ENCODE measurements at regions not wholly inside any gene's neighbourhood (a gene's known extent, or its start where the extent isn't known, plus 50 kb on each side); places are given as distances from the start of the nearest gene placed in this dataset.

GRCh38 chr1:82420584-82420983 is 619.9 kb downstream of the ADGRL2 start:
- no peak overlapping the region for H3K27ac ChIP-seq
- TF ChIP-seq CTCF (IDR thresholded peaks at IDR 0.05) (no peak), POLR2A (IDR thresholded peaks at IDR 0.05) (no peak)

GRCh38 chr1:82411605-82412004 is 610.9 kb downstream of the ADGRL2 start:
- Histone ChIP-seq H3K4me1 (no peaks in the 10 kb centered on the region), H3K4me3 (no peak overlapping the region), H3K36me3 (no peaks in the 10 kb centered on the region), H3K9me3 (no peaks in the 10 kb centered on the region), H3K27me3 (no peaks in the 10 kb centered on the region), H3K27ac (no peak overlapping the region)
- TF ChIP-seq POLR2A (IDR thresholded peaks at IDR 0.05) (no peak), CTCF (IDR thresholded peaks at IDR 0.05) (no peak)
- no peak for DNase-seq

More at GRCh38 chr1:82420584-82420983, 619.9 kb downstream of the ADGRL2 start:
- Histone ChIP-seq H3K27me3 (no peaks in the 10 kb centered on the region), H3K4me1 (no peaks in the 10 kb centered on the region), H3K4me3 (no peak overlapping the region), H3K9me3 (no peaks in the 10 kb centered on the region), H3K36me3 (no peaks in the 10 kb centered on the region)
- DNase-seq: no peak

- Histone ChIP-seq H3K4me1 (no peaks in the 10 kb centered on the region), H3K4me3 (no peak overlapping the region), H3K9me3 (no peaks in the 10 kb centered on the region), H3K27ac (no peak overlapping the region), H3K27me3 (no peaks in the 10 kb centered on the region), H3K36me3 (no peaks in the 10 kb centered on the region)
- DNase-seq: no peak
- TF ChIP-seq CTCF (IDR thresholded peaks at IDR 0.05) (no peak), POLR2A (IDR thresholded peaks at IDR 0.05) (no peak)
These were observed 604.6 kb downstream of the ADGRL2 start for GRCh38 chr1:82405333-82405732.

- no peak overlapping the region for H3K4me3 ChIP-seq
- no peaks in the 10 kb centered on the region for H3K4me1 ChIP-seq
- TF ChIP-seq CTCF (IDR thresholded peaks at IDR 0.05): no peak
- no peak for TF ChIP-seq POLR2A (IDR thresholded peaks at IDR 0.05)
- no peaks in the 10 kb centered on the region for H3K9me3 ChIP-seq
- H3K27me3 ChIP-seq: no peaks in the 10 kb centered on the region
- DNase-seq: no peak
- H3K36me3 ChIP-seq: no peaks in the 10 kb centered on the region
- H3K27ac ChIP-seq: no peak overlapping the region
These were observed 600.4 kb downstream of the ADGRL2 start for GRCh38 chr1:82401116-82401515.

- DNase-seq: no peak
- no peak overlapping the region for H3K27ac ChIP-seq
- no peaks in the 10 kb centered on the region for H3K4me1 ChIP-seq
- H3K27me3 ChIP-seq: no peaks in the 10 kb centered on the region
- no peak overlapping the region for H3K4me3 ChIP-seq
- H3K36me3 ChIP-seq: no peaks in the 10 kb centered on the region
- H3K9me3 ChIP-seq: no peaks in the 10 kb centered on the region
- TF ChIP-seq POLR2A (IDR thresholded peaks at IDR 0.05): no peak
- TF ChIP-seq CTCF (IDR thresholded peaks at IDR 0.05): no peak
These were observed 599.8 kb downstream of the ADGRL2 start for GRCh38 chr1:82400521-82400920.

- Histone ChIP-seq H3K9me3 (no peaks in the 10 kb centered on the region), H3K36me3 (no peaks in the 10 kb centered on the region), H3K27ac (no peak overlapping the region), H3K4me1 (no peaks in the 10 kb centered on the region), H3K27me3 (no peaks in the 10 kb centered on the region), H3K4me3 (no peak overlapping the region)
- TF ChIP-seq POLR2A (IDR thresholded peaks at IDR 0.05) (no peak), CTCF (IDR thresholded peaks at IDR 0.05) (no peak)
- DNase-seq: no peak
These were observed 598.4 kb downstream of the ADGRL2 start for GRCh38 chr1:82399093-82399492.

Data from Peyer's patch (tissue), 4 donors.